ENCODE measurements at regions not wholly inside any gene's neighbourhood (a gene's known extent, or its start where the extent isn't known, plus 50 kb on each side); places are given as distances from the start of the nearest gene placed in this dataset.

- TF ChIP-seq CSDC2 (CRISPR knock-in tag; IDR thresholded peaks at IDR 0.05), result no peak
- no peak for TF ChIP-seq ZNF70 (CRISPR knock-in tag; IDR thresholded peaks at IDR 0.05)
- no peak for TF ChIP-seq OSR1 (CRISPR knock-in tag; IDR thresholded peaks at IDR 0.05)
- no peak for TF ChIP-seq TCF4 (CRISPR knock-in tag; IDR thresholded peaks at IDR 0.05; ENCODE audit: borderline replicate concordance)
- no peak for TF ChIP-seq ZNF565 (CRISPR knock-in tag; conservative IDR thresholded peaks at IDR 0.05; ENCODE audit: low read depth)
- TF ChIP-seq, protein P1, sequence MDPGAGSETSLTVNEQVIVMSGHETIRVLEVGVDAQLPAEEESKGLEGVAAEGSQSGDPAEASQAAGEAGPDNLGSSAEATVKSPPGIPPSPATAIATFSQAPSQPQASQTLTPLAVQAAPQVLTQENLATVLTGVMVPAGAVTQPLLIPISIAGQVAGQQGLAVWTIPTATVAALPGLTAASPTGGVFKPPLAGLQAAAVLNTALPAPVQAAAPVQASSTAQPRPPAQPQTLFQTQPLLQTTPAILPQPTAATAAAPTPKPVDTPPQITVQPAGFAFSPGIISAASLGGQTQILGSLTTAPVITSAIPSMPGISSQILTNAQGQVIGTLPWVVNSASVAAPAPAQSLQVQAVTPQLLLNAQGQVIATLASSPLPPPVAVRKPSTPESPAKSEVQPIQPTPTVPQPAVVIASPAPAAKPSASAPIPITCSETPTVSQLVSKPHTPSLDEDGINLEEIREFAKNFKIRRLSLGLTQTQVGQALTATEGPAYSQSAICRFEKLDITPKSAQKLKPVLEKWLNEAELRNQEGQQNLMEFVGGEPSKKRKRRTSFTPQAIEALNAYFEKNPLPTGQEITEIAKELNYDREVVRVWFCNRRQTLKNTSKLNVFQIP (CRISPR knock-in tag; IDR thresholded peaks at IDR 0.05; ENCODE audit: borderline replicate concordance, low read depth), result no peak
- TF ChIP-seq ZNF8 (CRISPR knock-in tag; IDR thresholded peaks at IDR 0.05), result no peak
- TF ChIP-seq TSHZ2 (CRISPR knock-in tag; IDR thresholded peaks at IDR 0.05), result no peak
- TF ChIP-seq CSRNP3 (CRISPR knock-in tag; IDR thresholded peaks at IDR 0.05), result no peak
- TF ChIP-seq, protein P2, sequence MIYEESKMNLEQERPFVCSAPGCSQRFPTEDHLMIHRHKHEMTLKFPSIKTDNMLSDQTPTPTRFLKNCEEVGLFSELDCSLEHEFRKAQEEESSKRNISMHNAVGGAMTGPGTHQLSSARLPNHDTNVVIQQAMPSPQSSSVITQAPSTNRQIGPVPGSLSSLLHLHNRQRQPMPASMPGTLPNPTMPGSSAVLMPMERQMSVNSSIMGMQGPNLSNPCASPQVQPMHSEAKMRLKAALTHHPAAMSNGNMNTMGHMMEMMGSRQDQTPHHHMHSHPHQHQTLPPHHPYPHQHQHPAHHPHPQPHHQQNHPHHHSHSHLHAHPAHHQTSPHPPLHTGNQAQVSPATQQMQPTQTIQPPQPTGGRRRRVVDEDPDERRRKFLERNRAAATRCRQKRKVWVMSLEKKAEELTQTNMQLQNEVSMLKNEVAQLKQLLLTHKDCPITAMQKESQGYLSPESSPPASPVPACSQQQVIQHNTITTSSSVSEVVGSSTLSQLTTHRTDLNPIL (CRISPR knock-in tag; IDR thresholded peaks at IDR 0.05; ENCODE audit: low read depth), result no peak
- TF ChIP-seq SNAI2 (CRISPR knock-in tag; IDR thresholded peaks at IDR 0.05), result no peak
- TF ChIP-seq RARB (CRISPR knock-in tag; IDR thresholded peaks at IDR 0.05), result no peak
- TF ChIP-seq ZFP3 (CRISPR knock-in tag; IDR thresholded peaks at IDR 0.05), result no peak
- no peak for TF ChIP-seq ARNTL (CRISPR knock-in tag; IDR thresholded peaks at IDR 0.05; ENCODE audit: borderline replicate concordance, low read depth)
- TF ChIP-seq PPARA (CRISPR knock-in tag; IDR thresholded peaks at IDR 0.05; ENCODE audit: borderline replicate concordance), result no peak
- TF ChIP-seq ZC3H10 (CRISPR knock-in tag; IDR thresholded peaks at IDR 0.05), result no peak
Observed at GRCh38 chr1:34296059-34296458, 119.4 kb downstream of the C1orf94 start.

DNA sequence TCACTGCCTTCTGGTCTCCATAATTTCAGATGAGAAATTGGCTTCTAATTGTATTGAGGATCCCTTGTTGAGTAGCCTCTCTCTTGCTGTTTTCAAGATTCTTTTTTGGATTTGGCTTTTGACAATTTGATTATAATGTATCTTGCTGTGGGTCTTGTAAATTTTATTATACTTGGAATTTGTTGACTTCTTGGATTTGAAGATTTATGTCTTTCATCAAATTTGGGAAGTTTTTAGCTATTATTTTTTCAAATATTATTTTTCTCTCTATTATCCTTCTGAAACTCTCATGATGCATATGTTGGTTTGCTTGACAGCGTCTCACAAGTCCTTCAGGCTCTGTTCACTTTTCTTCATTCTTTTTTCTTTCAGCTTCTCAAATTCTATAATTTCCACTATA, 126.1 kb downstream of the C1orf94 start:
- no peak for TF ChIP-seq ZNF8 (CRISPR knock-in tag; IDR thresholded peaks at IDR 0.05)
- no peak for TF ChIP-seq PPARA (CRISPR knock-in tag; IDR thresholded peaks at IDR 0.05; ENCODE audit: borderline replicate concordance)
- TF ChIP-seq ARNTL (CRISPR knock-in tag; IDR thresholded peaks at IDR 0.05; ENCODE audit: borderline replicate concordance, low read depth), result no peak
- no peak for TF ChIP-seq ZFP3 (CRISPR knock-in tag; IDR thresholded peaks at IDR 0.05)
- no peak for TF ChIP-seq CSRNP3 (CRISPR knock-in tag; IDR thresholded peaks at IDR 0.05)
- TF ChIP-seq, protein P3, sequence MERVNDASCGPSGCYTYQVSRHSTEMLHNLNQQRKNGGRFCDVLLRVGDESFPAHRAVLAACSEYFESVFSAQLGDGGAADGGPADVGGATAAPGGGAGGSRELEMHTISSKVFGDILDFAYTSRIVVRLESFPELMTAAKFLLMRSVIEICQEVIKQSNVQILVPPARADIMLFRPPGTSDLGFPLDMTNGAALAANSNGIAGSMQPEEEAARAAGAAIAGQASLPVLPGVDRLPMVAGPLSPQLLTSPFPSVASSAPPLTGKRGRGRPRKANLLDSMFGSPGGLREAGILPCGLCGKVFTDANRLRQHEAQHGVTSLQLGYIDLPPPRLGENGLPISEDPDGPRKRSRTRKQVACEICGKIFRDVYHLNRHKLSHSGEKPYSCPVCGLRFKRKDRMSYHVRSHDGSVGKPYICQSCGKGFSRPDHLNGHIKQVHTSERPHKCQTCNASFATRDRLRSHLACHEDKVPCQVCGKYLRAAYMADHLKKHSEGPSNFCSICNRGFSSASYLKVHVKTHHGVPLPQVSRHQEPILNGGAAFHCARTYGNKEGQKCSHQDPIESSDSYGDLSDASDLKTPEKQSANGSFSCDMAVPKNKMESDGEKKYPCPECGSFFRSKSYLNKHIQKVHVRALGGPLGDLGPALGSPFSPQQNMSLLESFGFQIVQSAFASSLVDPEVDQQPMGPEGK (CRISPR knock-in tag; IDR thresholded peaks at IDR 0.05; ENCODE audit: borderline replicate concordance), result no peak
- no peak for TF ChIP-seq ESRRG (CRISPR knock-in tag; IDR thresholded peaks at IDR 0.05)
- no peak for ATAC-seq

More at GRCh38 chr1:34296059-34296458, 119.4 kb downstream of the C1orf94 start:
- no peak for ATAC-seq

GRCh38 chr1:34303218-34303617, 126.5 kb downstream of the C1orf94 start:
- no peak for ATAC-seq
- no peak for TF ChIP-seq CSRNP3 (CRISPR knock-in tag; IDR thresholded peaks at IDR 0.05)
- TF ChIP-seq TSHZ2 (CRISPR knock-in tag; IDR thresholded peaks at IDR 0.05), result no peak
- TF ChIP-seq ZNF70 (CRISPR knock-in tag; IDR thresholded peaks at IDR 0.05), result no peak
- TF ChIP-seq ZC3H10 (CRISPR knock-in tag; IDR thresholded peaks at IDR 0.05), result no peak
- TF ChIP-seq RARB (CRISPR knock-in tag; IDR thresholded peaks at IDR 0.05), result no peak
- no peak for TF ChIP-seq TCF4 (CRISPR knock-in tag; IDR thresholded peaks at IDR 0.05; ENCODE audit: borderline replicate concordance)
- TF ChIP-seq PPARA (CRISPR knock-in tag; IDR thresholded peaks at IDR 0.05; ENCODE audit: borderline replicate concordance), result no peak
- no peak for TF ChIP-seq ZNF8 (CRISPR knock-in tag; IDR thresholded peaks at IDR 0.05)
- TF ChIP-seq ISL1 (CRISPR knock-in tag; IDR thresholded peaks at IDR 0.05), result no peak
- TF ChIP-seq ZFP3 (CRISPR knock-in tag; IDR thresholded peaks at IDR 0.05), result no peak
- no peak for TF ChIP-seq ARNTL (CRISPR knock-in tag; IDR thresholded peaks at IDR 0.05; ENCODE audit: borderline replicate concordance, low read depth)
- TF ChIP-seq TOX (CRISPR knock-in tag; IDR thresholded peaks at IDR 0.05; ENCODE audit: borderline replicate concordance), result no peak
- TF ChIP-seq BACH2 (CRISPR knock-in tag; IDR thresholded peaks at IDR 0.05; ENCODE audit: borderline replicate concordance), result no peak
